GM19023 (cell line): ENCODE measurements at regions not wholly inside any gene's neighbourhood (a gene's known extent, or its start where the extent isn't known, plus 50 kb on each side); places are given as distances from the start of the nearest gene placed in this dataset.

Source experiments
- ATAC-seq: cut with Tn5 transposase; IDR thresholded peaks from one replicate; pipeline ENCODE4 v1.9.1; 2021; ENCODE audit warnings: mild to moderate bottlenecking, moderate library complexity; ENCODE audit not compliant: unreplicated experiment

- no peak for ATAC-seq
These were observed 584.8 kb downstream of the PLA2G4A start for GRCh38 chr1:187413405-187414169.

GRCh38 chr1:187415065-187415464 is 586.3 kb downstream of the PLA2G4A start:
- ATAC-seq: no peak

GRCh38 chr1:187417520-187417919 is 588.8 kb downstream of the PLA2G4A start:
- no peak for ATAC-seq

- ATAC-seq: no peak
These were observed 604.8 kb downstream of the PLA2G4A start for GRCh38 chr1:187433598-187433997.

GRCh38 chr1:187442603-187443002 is 613.9 kb downstream of the PLA2G4A start:
- ATAC-seq: no peak

- no peak for ATAC-seq
These were observed 615.2 kb downstream of the PLA2G4A start for GRCh38 chr1:187443939-187444338.

- ATAC-seq: no peak
These were observed 616.3 kb downstream of the PLA2G4A start for GRCh38 chr1:187445066-187445465.

GRCh38 chr1:187451238-187451637 is 622.5 kb downstream of the PLA2G4A start:
- ATAC-seq: no peak

- no peak for ATAC-seq
These were observed 625.3 kb downstream of the PLA2G4A start for GRCh38 chr1:187454010-187454409.

GRCh38 chr1:187456446-187456845 is 627.7 kb downstream of the PLA2G4A start:
- no peak for ATAC-seq

- no peak for ATAC-seq
These were observed 631.3 kb downstream of the PLA2G4A start for GRCh38 chr1:187460093-187460492.

- ATAC-seq: no peak
These were observed 635.6 kb downstream of the PLA2G4A start for GRCh38 chr1:187464320-187464719.

GRCh38 chr1:187465441-187465840 is 636.7 kb downstream of the PLA2G4A start:
- no peak for ATAC-seq

- no peak for ATAC-seq
These were observed 641.1 kb downstream of the PLA2G4A start for GRCh38 chr1:187469836-187470235.

- ATAC-seq: no peak
These were observed 642.8 kb downstream of the PLA2G4A start for GRCh38 chr1:187471555-187471954.

GRCh38 chr1:187474336-187474735 is 645.6 kb downstream of the PLA2G4A start:
- no peak for ATAC-seq

- ATAC-seq: no peak
These were observed 647.9 kb downstream of the PLA2G4A start for GRCh38 chr1:187476671-187477070.

- no peak for ATAC-seq
These were observed 648.4 kb downstream of the PLA2G4A start for GRCh38 chr1:187477103-187477502.

- ATAC-seq: no peak
These were observed 648.8 kb downstream of the PLA2G4A start for GRCh38 chr1:187477535-187477934.

GRCh38 chr1:187481581-187482148 is 652.9 kb downstream of the PLA2G4A start:
- no peak for ATAC-seq

- no peak for ATAC-seq
These were observed 661.5 kb downstream of the PLA2G4A start for GRCh38 chr1:187490266-187490665.

GRCh38 chr1:187491082-187491720 is 662.5 kb downstream of the PLA2G4A start:
- ATAC-seq: no peak
